Right lobe of liver (tissue), 4 donors: ENCODE measurements at regions not wholly inside any gene's neighbourhood (a gene's known extent, or its start where the extent isn't known, plus 50 kb on each side); places are given as distances from the start of the nearest gene placed in this dataset.

Source experiments
- POLR2A ChIP-seq: fragments of 450-650 bp; IDR thresholded peaks from one replicate; pipeline ENCODE4 v1.6.1; 2017; ENCODE audit warnings: antibody characterized with exemption, mild to moderate bottlenecking
- TF ChIP-seq, protein P1 (sequence below), 4 donors: fragments of 200-600 bp in 3 of 4; fragments of 450-650 bp in 1 of 4; IDR thresholded peaks; one replicate each; pipeline versions ENCODE4 v1.5.1 to v1.8.0; 2016 to 2022; ENCODE audit warnings: antibody characterized with exemption in 4 of 4, mild to moderate bottlenecking in 2 of 4
- donor health status: DM: no; HTN: no; CAD: no.
- donor health status: DM: no; HTN: no; CAD: no.
- donor health status: DM: no; HTN: yes; CAD: no.

DNA sequence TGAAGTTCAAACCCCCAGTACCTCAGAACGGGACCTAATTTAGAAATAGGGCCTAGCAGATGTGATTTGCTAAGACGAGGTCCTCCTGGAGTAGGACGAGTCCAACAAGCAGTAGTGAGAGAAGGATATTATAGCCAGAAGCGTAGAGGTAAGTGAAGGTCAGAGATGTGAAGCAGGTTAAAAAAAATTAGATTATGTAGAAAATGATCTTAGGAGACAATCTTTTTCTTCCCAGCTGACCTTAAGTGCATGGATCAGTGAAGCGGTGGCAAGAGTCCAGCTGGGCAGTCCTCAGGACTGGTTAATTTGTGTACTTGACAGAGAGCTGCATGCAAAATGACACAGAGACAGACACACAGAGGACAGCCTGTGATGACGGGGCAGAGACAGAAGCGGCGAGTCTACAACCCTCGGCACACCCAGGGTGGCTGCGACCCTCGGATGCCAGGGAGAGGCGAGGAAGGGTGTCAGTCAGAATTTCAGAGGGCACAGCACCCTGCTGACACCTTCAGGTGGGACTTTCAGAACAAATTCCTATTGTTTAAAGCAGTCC lies 131.4 kb upstream of the IRX4 start:
- TF ChIP-seq, protein P1, sequence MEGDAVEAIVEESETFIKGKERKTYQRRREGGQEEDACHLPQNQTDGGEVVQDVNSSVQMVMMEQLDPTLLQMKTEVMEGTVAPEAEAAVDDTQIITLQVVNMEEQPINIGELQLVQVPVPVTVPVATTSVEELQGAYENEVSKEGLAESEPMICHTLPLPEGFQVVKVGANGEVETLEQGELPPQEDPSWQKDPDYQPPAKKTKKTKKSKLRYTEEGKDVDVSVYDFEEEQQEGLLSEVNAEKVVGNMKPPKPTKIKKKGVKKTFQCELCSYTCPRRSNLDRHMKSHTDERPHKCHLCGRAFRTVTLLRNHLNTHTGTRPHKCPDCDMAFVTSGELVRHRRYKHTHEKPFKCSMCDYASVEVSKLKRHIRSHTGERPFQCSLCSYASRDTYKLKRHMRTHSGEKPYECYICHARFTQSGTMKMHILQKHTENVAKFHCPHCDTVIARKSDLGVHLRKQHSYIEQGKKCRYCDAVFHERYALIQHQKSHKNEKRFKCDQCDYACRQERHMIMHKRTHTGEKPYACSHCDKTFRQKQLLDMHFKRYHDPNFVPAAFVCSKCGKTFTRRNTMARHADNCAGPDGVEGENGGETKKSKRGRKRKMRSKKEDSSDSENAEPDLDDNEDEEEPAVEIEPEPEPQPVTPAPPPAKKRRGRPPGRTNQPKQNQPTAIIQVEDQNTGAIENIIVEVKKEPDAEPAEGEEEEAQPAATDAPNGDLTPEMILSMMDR (IDR thresholded peaks at IDR 0.05), result no peak
- no peak for TF ChIP-seq POLR2A
